IMR-90 (cell line): ENCODE measurements at regions not wholly inside any gene's neighbourhood (a gene's known extent, or its start where the extent isn't known, plus 50 kb on each side); places are given as distances from the start of the nearest gene placed in this dataset.

ENCODE experiments used
- ATAC-seq: fragments of 200-7000 bp; cut with Tn5 transposase; 2 replicates; pipeline ENCODE4 v1.9.1; 2020; ENCODE audit warnings: low read depth, mild to moderate bottlenecking, moderate library complexity
- BruUV-seq: library from RNA; stranded (reverse); fragments of 400-500 nt; replicated peaks from 2 replicates; lab custom pipeline; 2021; lab: Mats Ljungman, UMichigan
- CTCF ChIA-PET: fragments of 300-600 bp; formaldehyde crosslinking; extraction: SDS; loops from one replicate; lab custom pipeline; 2021; ENCODE audit warnings: antibody characterized with exemption; lab: Yijun Ruan, JAX
- POLR2A ChIA-PET: fragments of 300-600 bp; sonication (Branson Sonifier 250); formaldehyde crosslinking; loops from one replicate; lab custom pipeline; 2022; ENCODE audit warnings: antibody characterized with exemption; ENCODE audit not compliant: unreplicated experiment; lab: Charles Lee
- DNase-seq: peaks from one replicate; pipeline ENCODE4 v3.0.0; 2013
- H2AFZ ChIP-seq: replicated peaks from 2 replicates; pipeline ENCODE3; 2013; ENCODE audit warnings: low read length, mild to moderate bottlenecking; ENCODE audit not compliant: poor library complexity
- H2AK5ac ChIP-seq: 2 replicates; pipeline ENCODE4 v1.6.1; 2013; ENCODE audit warnings: low read depth, low read length, inconsistent platforms
- H2AK9ac ChIP-seq: replicated peaks from 2 replicates; pipeline ENCODE3; 2013; ENCODE audit warnings: mild to moderate bottlenecking, low read depth, low read length, moderate library complexity; ENCODE audit not compliant: poor library complexity
- H2BK120ac ChIP-seq: 2 replicates; pipeline ENCODE4 v1.6.1; 2013; ENCODE audit warnings: low read depth, low read length, inconsistent platforms
- H2BK15ac ChIP-seq: 3 replicates; pipeline ENCODE4 v1.6.1; 2013; ENCODE audit warnings: low read depth, low read length, inconsistent platforms
- H2BK20ac ChIP-seq: 2 replicates; pipeline ENCODE4 v1.6.1; 2013; ENCODE audit warnings: low read depth, mild to moderate bottlenecking, inconsistent platforms, low read length, moderate library complexity
- H2BK5ac ChIP-seq: 2 replicates; pipeline ENCODE4 v1.6.1; 2013; ENCODE audit warnings: mild to moderate bottlenecking, low read depth, low read length, inconsistent platforms; ENCODE audit not compliant: poor library complexity, severe bottlenecking
- H3K14ac ChIP-seq: replicated peaks from 2 replicates; pipeline ENCODE4 v1.6.1; 2013; ENCODE audit warnings: low read depth, low read length, inconsistent platforms
- H3K18ac ChIP-seq: 2 replicates; pipeline ENCODE4 v1.6.1; 2013; ENCODE audit warnings: low read depth, low read length, control low read depth
- H3K23ac ChIP-seq: 2 replicates; pipeline ENCODE4 v1.6.1; 2013; ENCODE audit warnings: low read depth, low read length, inconsistent platforms
- H3K27ac ChIP-seq: 2 replicates; pipeline ENCODE4 v1.5.1; 2013; ENCODE audit warnings: mild to moderate bottlenecking, control low read depth, low read length; ENCODE audit not compliant: insufficient read depth
- H3K27me3 ChIP-seq: 2 replicates; pipeline ENCODE4 v1.6.1; 2013; ENCODE audit warnings: low read length; ENCODE audit not compliant: control insufficient read depth, insufficient read depth
- H3K36me3 ChIP-seq: 2 replicates; pipeline ENCODE4 v1.6.1; 2013; ENCODE audit warnings: low read length, mixed read lengths; ENCODE audit not compliant: control insufficient read depth, insufficient read depth
- H3K4ac ChIP-seq: 2 replicates; pipeline ENCODE4 v1.6.1; 2013; ENCODE audit warnings: low read depth, low read length, inconsistent platforms
- H3K4me1 ChIP-seq: 2 replicates; pipeline ENCODE4 v1.6.1; 2013; ENCODE audit warnings: low read length, mixed read lengths; ENCODE audit not compliant: control insufficient read depth, insufficient read depth
- H3K4me2 ChIP-seq: 2 replicates; pipeline ENCODE4 v1.6.1; 2013; ENCODE audit warnings: low read depth, mild to moderate bottlenecking, control low read depth, low read length, moderate library complexity
- H3K4me3 ChIP-seq: 2 replicates; pipeline ENCODE4 v1.5.1; 2013; ENCODE audit warnings: low read depth, mild to moderate bottlenecking, control low read depth, low read length, moderate library complexity; ENCODE audit not compliant: insufficient read depth
- H3K56ac ChIP-seq: 2 replicates; pipeline ENCODE4 v1.6.1; 2013; ENCODE audit warnings: low read length, inconsistent platforms; ENCODE audit not compliant: insufficient read depth; ENCODE audit errors: extremely low read depth
- H3K79me1 ChIP-seq, 2 experiments: 2 replicates each; pipeline ENCODE4 v1.6.1; 2013; ENCODE audit warnings: low read length in 2 of 2, inconsistent platforms in 1 of 2, low read depth in 1 of 2
- H3K9ac ChIP-seq: 2 replicates; pipeline ENCODE4 v1.6.1; 2013; ENCODE audit warnings: low read depth, low read length, control low read depth
- H3K9me1 ChIP-seq: 2 replicates; pipeline ENCODE4 v1.6.1; 2013; ENCODE audit warnings: low read length, inconsistent platforms; ENCODE audit not compliant: insufficient read depth
- H3K9me3 ChIP-seq: 2 replicates; pipeline ENCODE4 v1.6.1; 2013; ENCODE audit warnings: low read length; ENCODE audit not compliant: control insufficient read depth, insufficient read depth
- H4K20me1 ChIP-seq: 2 replicates; pipeline ENCODE4 v1.6.1; 2013; ENCODE audit warnings: low read length, inconsistent platforms; ENCODE audit not compliant: insufficient read depth
- H4K5ac ChIP-seq: 2 replicates; pipeline ENCODE4 v1.6.1; 2013; ENCODE audit warnings: mild to moderate bottlenecking, low read depth, low read length, control low read depth
- H4K8ac ChIP-seq, 2 experiments: 2 replicates each; pipeline ENCODE4 v1.6.1; 2013; ENCODE audit warnings: low read depth in 2 of 2, low read length in 2 of 2, control low read depth in 1 of 2, inconsistent platforms in 1 of 2
- H4K91ac ChIP-seq: 2 replicates; pipeline ENCODE4 v1.6.1; 2013; ENCODE audit warnings: low read depth, low read length, inconsistent platforms; ENCODE audit not compliant: insufficient read depth
- BHLHE40 ChIP-seq: fragments of 150-350 bp; IDR thresholded peaks from 2 replicates; pipeline ENCODE4 v1.6.1; 2016; ENCODE audit warnings: mild to moderate bottlenecking, low read depth, low read length
- CEBPB ChIP-seq: IDR thresholded peaks from 2 replicates; pipeline ENCODE4 v1.6.1; 2012; ENCODE audit warnings: low read depth, low read length, improper control_type of control experiment
- CHD1 ChIP-seq: IDR thresholded peaks from 2 replicates; pipeline ENCODE4 v1.6.1; 2012; ENCODE audit warnings: low read depth, low read length, improper control_type of control experiment
- MAFK ChIP-seq: IDR thresholded peaks from 2 replicates; pipeline ENCODE4 v1.6.1; 2012; ENCODE audit warnings: low read depth, low read length, improper control_type of control experiment
- MAZ ChIP-seq: IDR thresholded peaks from 2 replicates; pipeline ENCODE4 v1.6.1; 2012; ENCODE audit warnings: low read depth, mild to moderate bottlenecking, low read length, improper control_type of control experiment, moderate library complexity, borderline replicate concordance
- MXI1 ChIP-seq: IDR thresholded peaks from 2 replicates; pipeline ENCODE4 v1.6.1; 2012; ENCODE audit warnings: low read depth, mild to moderate bottlenecking, low read length, moderate library complexity, borderline replicate concordance
- NFE2L2 ChIP-seq: fragments of 150-350 bp; IDR thresholded peaks from 2 replicates; pipeline ENCODE4 v1.6.1; 2016; ENCODE audit warnings: low read depth, mild to moderate bottlenecking, low read length
- POLR2A ChIP-seq: IDR thresholded peaks from 2 replicates; pipeline ENCODE4 v1.6.1; 2012; ENCODE audit warnings: mild to moderate bottlenecking, low read depth, low read length
- RAD21 ChIP-seq: IDR thresholded peaks from 2 replicates; pipeline ENCODE4 v1.6.1; 2012; ENCODE audit warnings: low read length, improper control_type of control experiment
- RCOR1 ChIP-seq: IDR thresholded peaks from 2 replicates; pipeline ENCODE4 v1.6.1; 2012; ENCODE audit warnings: mild to moderate bottlenecking, low read length, improper control_type of control experiment; ENCODE audit not compliant: insufficient replicate concordance
- RFX5 ChIP-seq: IDR thresholded peaks from 2 replicates; pipeline ENCODE4 v1.8.0; 2012; ENCODE audit warnings: low read depth, mild to moderate bottlenecking, low read length, moderate library complexity
- SMC3 ChIP-seq: fragments of 150-350 bp; IDR thresholded peaks from 2 replicates; pipeline ENCODE4 v1.6.1; 2016; ENCODE audit warnings: low read depth, mild to moderate bottlenecking, antibody characterized with exemption, low read length, moderate library complexity
- WGBS, 2 experiments: methylation state at CpG; one replicate each; pipeline versions ENCODE4 v1.1.5 to v1.1.7; 2013; ENCODE audit warnings: missing lambda C conversion rate in 2 of 2; ENCODE audit not compliant: insufficient read length in 1 of 2; ENCODE audit errors: extremely low coverage in 2 of 2; 5-methylcytosine and 5-hydroxymethylcytosine counted together
- dilution Hi-C: fragments of 300-500 bp; cut with HindIII; formaldehyde crosslinking; loops from one replicate; pipeline ENCODE4 v1.14.3; 2018; ENCODE audit warnings: low sequenced_read_pairs; ENCODE audit not compliant: unreplicated experiment
- in situ Hi-C: fragments of 300-500 bp; cut with MboI; formaldehyde crosslinking; loops from 3 replicates; pipeline ENCODE4 v1.14.3; 2019; ENCODE audit warnings: low sequenced_read_pairs, inconsistent platforms, mixed read lengths
- intact Hi-C: fragments of 100-400 bp; cut with micrococcal nuclease; formaldehyde crosslinking; loops from 2 replicates; pipeline ENCODE4 v1.10.0; 2022
- TF ChIP-seq, protein P1 (sequence below): fragments of 150-350 bp; IDR thresholded peaks from 2 replicates; pipeline ENCODE4 v1.6.1; 2017; ENCODE audit warnings: mild to moderate bottlenecking, antibody characterized with exemption, low read length, low read depth
- TF ChIP-seq, protein P2 (sequence below): conservative IDR thresholded peaks from 2 replicates; pipeline ENCODE4 v1.5.1; 2012; ENCODE audit warnings: mild to moderate bottlenecking, low read depth, low read length, improper control_type of control experiment
- TF ChIP-seq, protein P3 (sequence below): fragments of 150-350 bp; IDR thresholded peaks from 2 replicates; pipeline ENCODE4 v1.6.1; 2016; ENCODE audit warnings: low read depth, mild to moderate bottlenecking, low read length, moderate library complexity, borderline replicate concordance

DNA sequence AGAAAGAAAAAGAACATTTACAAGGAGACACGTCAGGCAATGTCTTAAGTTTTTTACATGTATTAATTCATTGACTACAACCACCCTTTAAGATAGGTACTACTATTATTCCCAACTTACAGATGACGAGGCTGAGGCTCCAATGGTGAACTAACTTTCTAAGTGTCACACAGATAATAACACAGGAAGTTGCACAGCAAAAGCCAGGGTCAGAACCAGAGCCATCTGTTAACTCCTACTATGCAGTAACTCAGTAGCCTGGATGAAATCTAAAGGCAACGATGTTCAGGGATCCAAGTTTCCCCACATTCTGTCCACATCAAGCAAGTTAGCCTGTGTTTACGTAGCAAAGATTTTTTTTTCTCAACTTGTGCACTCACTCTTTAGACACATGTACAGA lies 371.7 kb downstream of the PTPRC start:
- Histone ChIP-seq H4K91ac (no peak overlapping the region), H2BK20ac (peak overlapping the region; percentile 59; the same call in 1 of the 2 replicates), H3K4ac (peak overlapping the region; percentile 33; the same call in 1 of the 2 replicates), H3K14ac (no peak overlapping the region; the same call in 1 of the 2 replicates), H3K79me1 (no peaks in the 10 kb centered on the region), H2AFZ (no peak overlapping the region), H3K9ac (no peak overlapping the region), H3K9me1 (no peaks in the 10 kb centered on the region), H2AK5ac (no peak overlapping the region), H4K20me1 (no peaks in the 10 kb centered on the region), H3K4me1 (no peaks in the 10 kb centered on the region), H3K27ac (0 out of 2 replicates have a peak overlapping the region, but pooled peaks have one; percentile 23), H2BK120ac (no peak overlapping the region), H2BK15ac (no peak overlapping the region; the same call in 2 of the 3 replicates), H4K5ac (no peak overlapping the region), H3K18ac (peak overlapping the region; percentile 4; the same call in 1 of the 2 replicates), H3K23ac (no peak overlapping the region), H2AK9ac (no peak overlapping the region), H3K9me3 (no peaks in the 10 kb centered on the region), H3K27me3 (no peaks in the 10 kb centered on the region), H2BK5ac (peak overlapping the region; percentile 84), H3K4me2 (no peak overlapping the region), H3K36me3 (no peaks in the 10 kb centered on the region), H3K4me3 (no peak overlapping the region), H4K8ac (peak overlapping the region in 1 of 2 experiments; percentile 3; a peak in 2 of 4 replicates), H3K56ac (no peak overlapping the region)
- DNase-seq (no peak), ATAC-seq (no peak; the same call in 1 of the 2 replicates)
- intact Hi-C loops (no loop called here), dilution Hi-C loops (no loop called here), in situ Hi-C loops (no loop called here)
- POLR2A ChIA-PET: no interaction called here
- WGBS, 2 experiments: no CpG with 5 or more reads among the region's 4 CpGs
- TF ChIP-seq SMC3 (no peak), CEBPB (no peak), CHD1 (no peak), RFX5 (no peak), MXI1 (no peak), MAFK (no peak), RAD21 (no peak), NFE2L2 (no peak), BHLHE40 (no peak), MAZ (no peak), RCOR1 (no peak), POLR2A (no peak)
- TF ChIP-seq, protein P1, sequence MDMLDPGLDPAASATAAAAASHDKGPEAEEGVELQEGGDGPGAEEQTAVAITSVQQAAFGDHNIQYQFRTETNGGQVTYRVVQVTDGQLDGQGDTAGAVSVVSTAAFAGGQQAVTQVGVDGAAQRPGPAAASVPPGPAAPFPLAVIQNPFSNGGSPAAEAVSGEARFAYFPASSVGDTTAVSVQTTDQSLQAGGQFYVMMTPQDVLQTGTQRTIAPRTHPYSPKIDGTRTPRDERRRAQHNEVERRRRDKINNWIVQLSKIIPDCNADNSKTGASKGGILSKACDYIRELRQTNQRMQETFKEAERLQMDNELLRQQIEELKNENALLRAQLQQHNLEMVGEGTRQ: no peak
- TF ChIP-seq, protein P2, sequence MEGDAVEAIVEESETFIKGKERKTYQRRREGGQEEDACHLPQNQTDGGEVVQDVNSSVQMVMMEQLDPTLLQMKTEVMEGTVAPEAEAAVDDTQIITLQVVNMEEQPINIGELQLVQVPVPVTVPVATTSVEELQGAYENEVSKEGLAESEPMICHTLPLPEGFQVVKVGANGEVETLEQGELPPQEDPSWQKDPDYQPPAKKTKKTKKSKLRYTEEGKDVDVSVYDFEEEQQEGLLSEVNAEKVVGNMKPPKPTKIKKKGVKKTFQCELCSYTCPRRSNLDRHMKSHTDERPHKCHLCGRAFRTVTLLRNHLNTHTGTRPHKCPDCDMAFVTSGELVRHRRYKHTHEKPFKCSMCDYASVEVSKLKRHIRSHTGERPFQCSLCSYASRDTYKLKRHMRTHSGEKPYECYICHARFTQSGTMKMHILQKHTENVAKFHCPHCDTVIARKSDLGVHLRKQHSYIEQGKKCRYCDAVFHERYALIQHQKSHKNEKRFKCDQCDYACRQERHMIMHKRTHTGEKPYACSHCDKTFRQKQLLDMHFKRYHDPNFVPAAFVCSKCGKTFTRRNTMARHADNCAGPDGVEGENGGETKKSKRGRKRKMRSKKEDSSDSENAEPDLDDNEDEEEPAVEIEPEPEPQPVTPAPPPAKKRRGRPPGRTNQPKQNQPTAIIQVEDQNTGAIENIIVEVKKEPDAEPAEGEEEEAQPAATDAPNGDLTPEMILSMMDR: no peak
- TF ChIP-seq, protein P3, sequence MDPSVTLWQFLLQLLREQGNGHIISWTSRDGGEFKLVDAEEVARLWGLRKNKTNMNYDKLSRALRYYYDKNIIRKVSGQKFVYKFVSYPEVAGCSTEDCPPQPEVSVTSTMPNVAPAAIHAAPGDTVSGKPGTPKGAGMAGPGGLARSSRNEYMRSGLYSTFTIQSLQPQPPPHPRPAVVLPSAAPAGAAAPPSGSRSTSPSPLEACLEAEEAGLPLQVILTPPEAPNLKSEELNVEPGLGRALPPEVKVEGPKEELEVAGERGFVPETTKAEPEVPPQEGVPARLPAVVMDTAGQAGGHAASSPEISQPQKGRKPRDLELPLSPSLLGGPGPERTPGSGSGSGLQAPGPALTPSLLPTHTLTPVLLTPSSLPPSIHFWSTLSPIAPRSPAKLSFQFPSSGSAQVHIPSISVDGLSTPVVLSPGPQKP: no peak
- BruUV-seq: no TSS peak
- CTCF ChIA-PET: no interaction called here
